ENCODE measurements at regions not wholly inside any gene's neighbourhood (a gene's known extent, or its start where the extent isn't known, plus 50 kb on each side); places are given as distances from the start of the nearest gene placed in this dataset.

DNA sequence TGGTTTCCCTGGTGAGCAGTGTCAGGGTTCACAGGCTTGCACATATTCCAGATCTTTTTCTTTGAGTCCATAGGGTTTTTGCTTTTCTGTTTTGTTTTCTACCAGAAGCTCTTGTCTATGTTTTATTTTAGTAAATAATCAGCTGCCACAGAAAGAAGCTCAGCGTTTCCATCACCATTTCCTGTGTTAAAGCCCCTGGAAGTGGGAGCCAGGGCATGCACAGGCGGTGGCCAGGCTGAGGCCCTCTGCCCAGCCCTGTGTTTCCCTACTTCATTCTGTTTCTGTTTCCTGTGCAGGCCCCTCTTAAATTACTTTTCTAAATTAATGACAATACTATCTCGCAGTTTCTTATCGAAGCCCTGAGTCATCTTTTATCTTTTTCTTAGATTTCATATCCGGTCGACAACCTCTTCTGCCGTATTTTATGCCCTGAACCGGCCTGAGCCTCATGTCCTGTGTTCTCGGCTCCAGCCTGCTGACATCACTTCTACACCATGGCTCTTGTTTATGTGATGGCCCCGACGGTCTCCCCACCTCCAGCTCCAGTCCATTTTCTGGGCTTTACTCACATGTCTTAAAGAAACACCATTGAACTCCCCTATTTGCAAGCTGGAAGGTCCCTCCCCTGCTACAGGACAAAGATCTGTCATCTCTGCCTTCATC, 442.2 kb downstream of the TCERG1L start:
- TF ChIP-seq, protein P1, sequence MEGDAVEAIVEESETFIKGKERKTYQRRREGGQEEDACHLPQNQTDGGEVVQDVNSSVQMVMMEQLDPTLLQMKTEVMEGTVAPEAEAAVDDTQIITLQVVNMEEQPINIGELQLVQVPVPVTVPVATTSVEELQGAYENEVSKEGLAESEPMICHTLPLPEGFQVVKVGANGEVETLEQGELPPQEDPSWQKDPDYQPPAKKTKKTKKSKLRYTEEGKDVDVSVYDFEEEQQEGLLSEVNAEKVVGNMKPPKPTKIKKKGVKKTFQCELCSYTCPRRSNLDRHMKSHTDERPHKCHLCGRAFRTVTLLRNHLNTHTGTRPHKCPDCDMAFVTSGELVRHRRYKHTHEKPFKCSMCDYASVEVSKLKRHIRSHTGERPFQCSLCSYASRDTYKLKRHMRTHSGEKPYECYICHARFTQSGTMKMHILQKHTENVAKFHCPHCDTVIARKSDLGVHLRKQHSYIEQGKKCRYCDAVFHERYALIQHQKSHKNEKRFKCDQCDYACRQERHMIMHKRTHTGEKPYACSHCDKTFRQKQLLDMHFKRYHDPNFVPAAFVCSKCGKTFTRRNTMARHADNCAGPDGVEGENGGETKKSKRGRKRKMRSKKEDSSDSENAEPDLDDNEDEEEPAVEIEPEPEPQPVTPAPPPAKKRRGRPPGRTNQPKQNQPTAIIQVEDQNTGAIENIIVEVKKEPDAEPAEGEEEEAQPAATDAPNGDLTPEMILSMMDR (IDR thresholded peaks at IDR 0.05): no peak
- TF ChIP-seq POLR2AphosphoS5 (IDR thresholded peaks at IDR 0.05) (no peak), POLR2A (IDR thresholded peaks at IDR 0.05) (no peak)
